NCI-H2107 (cell line): ENCODE measurements at regions not wholly inside any gene's neighbourhood (a gene's known extent, or its start where the extent isn't known, plus 50 kb on each side); places are given as distances from the start of the nearest gene placed in this dataset.
A peak's percentile ranks its signal among the peaks of the same experiment; 100 is the strongest.

Experiments used
- DNase-seq: peaks from one replicate; lab custom pipeline; 2025; lab: John Stamatoyannopoulos, UW

DNA sequence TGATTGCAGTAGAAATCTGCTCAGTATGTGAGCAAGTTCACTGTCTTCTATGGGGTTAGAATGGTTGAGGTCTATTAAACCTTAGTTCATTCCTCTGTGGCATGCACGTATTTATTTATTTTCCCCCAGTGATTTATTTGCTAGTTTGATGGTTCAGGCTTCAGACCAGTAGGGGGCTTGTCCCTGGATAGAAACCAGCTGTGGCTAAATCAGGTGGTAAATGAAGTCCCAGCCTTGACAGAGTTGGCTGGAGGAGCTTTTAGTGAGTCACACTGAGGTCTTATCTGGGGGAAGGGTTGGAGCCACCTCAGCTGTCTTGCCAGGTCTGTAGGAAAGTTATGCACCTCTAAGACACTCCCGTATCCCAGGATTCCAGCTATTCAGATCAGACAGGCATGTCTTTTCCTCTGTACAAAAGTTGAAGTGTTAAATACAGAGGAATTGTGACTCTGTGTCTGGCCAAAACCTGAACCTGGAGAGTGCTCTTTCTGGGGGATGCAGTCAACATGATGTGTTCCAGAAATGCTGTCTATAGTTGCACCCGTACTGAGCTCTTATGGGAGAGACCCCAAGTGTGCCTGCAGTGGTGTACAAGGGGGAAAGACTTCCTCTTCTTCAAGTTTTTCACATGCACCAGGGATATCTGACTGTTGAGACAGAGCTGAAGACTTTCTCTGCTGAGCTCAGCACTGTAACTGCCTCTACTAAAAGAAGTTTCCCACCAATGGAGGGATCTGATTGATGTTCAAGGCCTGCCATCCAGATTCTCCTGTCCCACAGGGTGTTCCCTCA, 1322.1 kb downstream of the TMEM121 start:
- DNase-seq = peak; percentile 32

DNA sequence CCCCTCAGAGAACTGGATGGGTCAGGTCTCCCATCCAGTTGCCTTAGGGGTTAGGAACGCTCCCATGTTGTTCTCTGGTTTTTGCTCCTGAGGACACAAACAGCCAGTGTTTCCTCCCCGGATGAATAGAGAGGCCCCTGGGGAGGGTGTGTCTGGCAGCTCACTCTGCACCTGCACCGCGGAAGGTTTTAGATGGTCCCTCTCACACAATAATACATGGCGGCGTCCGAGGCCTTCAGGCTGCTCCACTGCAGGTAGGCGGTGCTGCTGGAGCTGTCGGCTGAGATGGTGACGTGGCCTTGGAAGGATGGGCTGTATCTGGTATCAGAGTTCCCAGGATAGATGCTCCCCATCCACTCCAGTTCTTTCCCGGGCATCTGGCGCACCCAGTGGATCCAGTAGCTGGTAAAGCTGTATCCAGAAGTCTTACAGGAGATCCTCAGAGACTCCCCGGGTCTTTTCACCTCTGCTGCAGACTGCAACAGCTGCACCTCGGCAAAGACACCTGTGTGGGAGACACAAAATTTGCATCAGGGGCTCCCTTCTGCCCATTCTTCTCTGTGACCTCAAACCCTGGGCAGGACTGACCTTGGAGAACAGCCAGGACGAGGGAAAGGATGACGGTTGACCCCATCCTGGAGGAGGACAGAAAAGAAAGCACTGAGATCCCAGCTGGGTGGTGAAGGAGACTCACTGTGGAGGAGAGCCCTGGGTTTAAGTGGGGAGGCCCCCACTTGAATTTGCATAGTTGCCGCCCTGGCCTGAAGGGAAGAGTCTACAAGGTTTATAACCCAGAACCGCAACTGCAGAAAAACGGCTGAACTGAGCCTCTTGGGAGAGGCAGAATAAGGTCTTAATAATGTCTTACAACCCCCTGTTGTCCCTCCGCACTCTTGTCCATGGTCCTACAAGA, 1324.8 kb downstream of the TMEM121 start:
- peak; percentile 97 for DNase-seq

DNA sequence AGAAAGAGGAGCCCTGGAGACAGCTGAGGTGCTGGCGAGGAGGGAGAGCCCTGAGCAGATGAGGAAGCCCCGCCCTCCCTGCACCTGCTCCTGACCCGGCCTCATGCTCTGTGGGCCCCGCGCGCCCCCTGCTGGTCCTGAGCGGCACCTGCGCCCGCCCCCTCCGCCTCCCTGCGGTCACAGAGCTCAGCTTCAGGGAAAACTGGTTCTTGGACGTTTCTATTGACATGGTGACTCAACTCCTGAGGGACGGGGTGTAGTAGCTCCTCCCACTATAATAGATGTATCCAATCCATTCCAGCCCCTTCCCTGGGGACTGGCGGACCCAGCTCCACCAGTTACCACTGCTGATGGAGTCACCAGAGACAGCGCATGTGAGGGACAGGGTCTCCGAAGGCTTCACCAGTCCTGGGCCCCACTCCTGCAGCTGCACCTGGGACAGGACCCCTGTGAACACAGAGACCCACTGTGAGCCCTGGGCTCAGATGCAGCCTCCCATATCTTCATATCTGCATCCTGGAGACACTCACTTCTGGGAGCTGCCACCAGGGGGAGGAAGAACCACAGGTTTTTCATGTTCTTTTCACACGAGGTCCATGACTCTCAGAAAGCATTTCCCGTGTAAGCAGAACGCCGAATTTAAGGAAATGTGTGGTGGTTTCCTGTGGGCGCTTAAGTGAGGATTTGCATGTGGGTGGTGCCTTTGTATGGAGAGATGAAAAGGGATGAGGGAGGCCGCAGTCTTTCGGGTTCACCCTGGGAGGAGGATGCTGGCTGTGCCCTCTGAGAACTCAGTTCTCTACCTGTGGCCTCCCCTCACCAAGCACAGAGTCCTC, 1346.4 kb downstream of the TMEM121 start:
- peak; percentile 98 for DNase-seq

DNA sequence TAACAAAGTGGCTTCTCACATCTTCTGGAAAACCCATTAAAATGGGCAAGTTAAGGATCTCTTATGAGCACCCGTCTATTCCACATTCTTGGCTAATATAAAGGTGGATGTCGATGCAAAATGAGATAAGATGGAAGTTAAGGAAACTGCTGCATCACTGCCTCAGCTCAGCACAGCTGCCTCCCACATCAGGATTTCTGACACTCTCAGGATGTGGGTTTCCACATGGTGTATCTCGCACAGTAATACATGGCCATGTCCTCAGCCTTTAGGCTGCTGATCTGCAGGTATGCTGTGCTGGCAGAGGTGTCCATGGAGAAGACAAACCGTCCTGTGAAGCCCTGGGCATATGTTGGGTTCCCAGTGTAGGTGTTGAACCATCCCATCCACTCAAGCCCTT, 1348.0 kb downstream of the TMEM121 start:
- no peak for DNase-seq

DNA sequence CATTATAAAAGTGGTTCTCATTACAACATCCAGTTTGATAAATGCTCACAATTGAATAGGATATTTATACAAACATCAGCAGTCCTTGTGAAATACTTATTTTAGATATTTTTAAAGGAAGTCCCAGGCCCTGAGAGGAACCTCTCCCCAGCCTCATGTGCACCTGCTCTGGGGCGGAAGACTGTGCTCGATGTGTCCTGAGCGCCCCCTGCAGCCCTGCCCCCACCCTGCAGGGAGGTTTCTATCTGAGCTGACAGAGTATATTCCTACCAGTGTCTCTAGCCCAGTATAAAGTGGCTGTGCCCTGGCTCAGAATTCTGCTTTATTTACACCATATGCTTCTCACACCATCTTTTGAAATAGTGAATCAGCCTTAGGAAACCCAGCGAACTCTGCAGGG, 1349.1 kb downstream of the TMEM121 start:
- peak; percentile 41 for DNase-seq

DNA sequence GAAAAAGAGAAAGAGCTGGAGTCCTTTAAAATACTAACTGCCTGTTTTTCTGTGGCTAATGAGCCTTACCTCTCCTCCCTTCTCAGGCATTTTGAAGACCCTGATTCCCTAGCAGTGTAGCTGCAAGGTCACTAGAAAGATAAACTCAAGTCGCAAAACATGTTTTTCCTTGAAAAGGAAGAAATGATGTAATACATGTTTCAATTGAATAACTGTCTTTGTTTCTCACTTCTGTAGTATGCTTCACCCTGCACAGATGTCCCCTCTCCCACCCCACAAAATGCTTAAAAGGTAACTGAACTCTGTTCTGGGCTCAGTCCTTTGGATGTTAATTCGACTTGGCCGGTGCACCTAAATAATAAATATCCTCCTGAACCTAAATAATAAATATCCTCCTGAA, 1350.3 kb downstream of the TMEM121 start:
- no peak for DNase-seq

DNA sequence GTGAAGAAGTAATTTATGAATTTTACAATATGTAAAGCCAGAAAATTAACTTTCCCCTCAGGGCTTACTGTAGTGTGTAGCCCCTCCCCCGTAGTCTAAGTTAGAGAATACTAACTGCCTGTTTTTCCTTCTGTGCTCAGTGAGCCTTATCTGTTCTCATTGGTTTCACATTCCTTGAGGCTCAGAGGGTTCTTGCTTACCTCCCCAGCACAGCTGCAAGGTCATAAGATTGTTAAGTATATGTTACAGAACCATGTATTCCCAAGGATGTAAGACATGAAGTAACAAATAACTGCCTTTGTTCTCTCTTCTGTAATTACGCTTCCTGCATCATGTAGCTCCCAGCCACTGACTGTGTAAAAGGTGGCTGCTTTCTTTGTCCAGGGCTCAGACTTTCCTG, 1351.1 kb downstream of the TMEM121 start:
- no peak for DNase-seq

DNA sequence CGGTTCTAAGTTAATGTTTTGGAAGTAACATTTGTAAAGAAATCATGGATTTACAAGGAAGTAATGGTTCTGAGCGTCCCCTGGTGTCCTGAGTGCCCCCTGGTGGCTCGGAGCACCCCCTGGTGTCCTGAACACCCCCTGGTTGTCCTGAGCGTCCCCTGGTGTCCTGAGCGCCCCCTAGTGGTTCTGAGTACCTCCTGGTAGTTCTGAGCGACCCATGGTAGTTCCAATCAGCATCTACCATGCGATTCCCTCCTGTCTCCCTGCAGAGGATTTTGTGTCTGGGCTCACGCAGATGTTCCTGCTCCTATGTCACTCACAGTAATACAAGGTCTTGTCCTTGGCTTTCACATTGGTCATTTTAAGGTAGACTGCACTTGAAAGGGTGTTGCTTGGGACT, 1352.9 kb downstream of the TMEM121 start:
- peak; percentile 36 for DNase-seq

DNA sequence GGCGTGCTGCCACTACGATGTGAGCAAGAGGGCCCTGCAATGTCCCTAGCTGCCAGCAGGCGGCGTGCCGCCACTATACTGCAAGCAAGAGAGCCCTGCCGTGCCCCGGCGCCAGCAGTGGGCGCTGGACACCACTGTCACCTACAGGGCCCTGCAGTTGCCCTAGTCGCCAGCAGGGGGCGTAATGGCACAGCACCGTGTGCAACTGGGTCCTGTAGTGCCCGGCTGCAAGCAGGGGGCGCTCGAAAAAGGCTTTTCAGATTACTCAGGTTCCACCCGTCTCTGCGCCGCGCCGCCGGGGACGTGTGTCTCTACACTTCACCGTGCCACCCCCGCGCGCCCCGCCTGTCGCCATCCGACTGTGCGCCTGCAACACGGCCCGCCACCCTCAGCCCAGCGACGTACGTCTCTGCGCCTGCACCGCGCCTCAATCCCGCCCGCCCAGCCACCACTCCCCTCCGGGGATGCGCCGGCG, 1356.9 kb downstream of the TMEM121 start:
- no peak for DNase-seq
